Uterus (tissue), 2 donors: ENCODE measurements at regions not wholly inside any gene's neighbourhood (a gene's known extent, or its start where the extent isn't known, plus 50 kb on each side); places are given as distances from the start of the nearest gene placed in this dataset.

ENCODE experiments used
- POLR2A ChIP-seq, 2 donors: fragments of 450-650 bp; IDR thresholded peaks; one replicate each; pipeline ENCODE4 v1.6.1; 2016; ENCODE audit warnings: antibody characterized with exemption in 2 of 2, mild to moderate bottlenecking in 1 of 2, moderate library complexity in 1 of 2
- TF ChIP-seq, protein P1 (sequence below), 4 experiments: fragments of 200-600 bp in 2 of 4; fragments of 450-650 bp in 2 of 4; sonication (generic) in 2 of 4; IDR thresholded peaks; one replicate each; pipeline ENCODE4 v1.5.1; 2016 to 2019; ENCODE audit warnings: antibody characterized with exemption in 4 of 4, mild to moderate bottlenecking in 2 of 4, moderate library complexity in 1 of 4

DNA sequence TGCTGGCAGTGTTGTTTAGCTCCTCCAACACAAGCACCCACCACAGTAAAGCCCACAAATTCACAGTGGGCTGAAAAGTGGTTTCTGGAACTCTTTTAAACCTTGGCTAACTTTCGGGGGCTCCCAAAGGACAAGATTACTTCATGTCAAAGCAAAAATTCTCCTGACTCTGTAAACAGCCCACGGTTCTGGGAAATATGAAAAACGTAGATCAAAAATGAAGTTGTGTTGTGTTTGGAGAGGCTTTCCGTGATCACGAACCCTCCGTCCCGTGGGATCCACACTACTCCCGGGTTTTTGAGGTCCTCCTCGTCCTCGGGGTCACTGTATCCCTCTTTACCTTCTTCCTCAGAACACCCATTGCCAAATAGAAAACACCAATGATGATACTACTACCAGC is 159.0 kb upstream of the RUNX1 start:
- TF ChIP-seq, protein P1, sequence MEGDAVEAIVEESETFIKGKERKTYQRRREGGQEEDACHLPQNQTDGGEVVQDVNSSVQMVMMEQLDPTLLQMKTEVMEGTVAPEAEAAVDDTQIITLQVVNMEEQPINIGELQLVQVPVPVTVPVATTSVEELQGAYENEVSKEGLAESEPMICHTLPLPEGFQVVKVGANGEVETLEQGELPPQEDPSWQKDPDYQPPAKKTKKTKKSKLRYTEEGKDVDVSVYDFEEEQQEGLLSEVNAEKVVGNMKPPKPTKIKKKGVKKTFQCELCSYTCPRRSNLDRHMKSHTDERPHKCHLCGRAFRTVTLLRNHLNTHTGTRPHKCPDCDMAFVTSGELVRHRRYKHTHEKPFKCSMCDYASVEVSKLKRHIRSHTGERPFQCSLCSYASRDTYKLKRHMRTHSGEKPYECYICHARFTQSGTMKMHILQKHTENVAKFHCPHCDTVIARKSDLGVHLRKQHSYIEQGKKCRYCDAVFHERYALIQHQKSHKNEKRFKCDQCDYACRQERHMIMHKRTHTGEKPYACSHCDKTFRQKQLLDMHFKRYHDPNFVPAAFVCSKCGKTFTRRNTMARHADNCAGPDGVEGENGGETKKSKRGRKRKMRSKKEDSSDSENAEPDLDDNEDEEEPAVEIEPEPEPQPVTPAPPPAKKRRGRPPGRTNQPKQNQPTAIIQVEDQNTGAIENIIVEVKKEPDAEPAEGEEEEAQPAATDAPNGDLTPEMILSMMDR (IDR thresholded peaks at IDR 0.05), result no peak
- no peak for TF ChIP-seq POLR2A (IDR thresholded peaks at IDR 0.05)
